Choroid plexus epithelial cell (primary cell): ENCODE measurements at regions not wholly inside any gene's neighbourhood (a gene's known extent, or its start where the extent isn't known, plus 50 kb on each side); places are given as distances from the start of the nearest gene placed in this dataset.

ENCODE experiments used
- DNase-seq: peaks from one replicate; pipeline ENCODE4 v3.0.0-alpha.2; 2010; ENCODE audit warnings: low read depth
- H3K4me3 ChIP-seq: 2 replicates; pipeline ENCODE4 v1.5.1; 2011; ENCODE audit warnings: low read depth, mild to moderate bottlenecking, control low read depth, low read length, moderate library complexity
- CTCF ChIP-seq: conservative IDR thresholded peaks from 2 replicates; pipeline ENCODE4 v1.5.1; 2011; ENCODE audit warnings: low read depth, mild to moderate bottlenecking, control low read depth, inconsistent platforms, low read length, moderate library complexity

- no peak overlapping the region for H3K4me3 ChIP-seq
- no peak for DNase-seq
- TF ChIP-seq CTCF, result no peak
These were observed 326.1 kb upstream of the CAMK1G start for GRCh38 chr1:209257454-209257853.

GRCh38 chr1:209260136-209260535, 323.4 kb upstream of the CAMK1G start:
- H3K4me3 ChIP-seq, result no peak overlapping the region
- no peak for TF ChIP-seq CTCF
- DNase-seq, result peak; percentile 35

DNA sequence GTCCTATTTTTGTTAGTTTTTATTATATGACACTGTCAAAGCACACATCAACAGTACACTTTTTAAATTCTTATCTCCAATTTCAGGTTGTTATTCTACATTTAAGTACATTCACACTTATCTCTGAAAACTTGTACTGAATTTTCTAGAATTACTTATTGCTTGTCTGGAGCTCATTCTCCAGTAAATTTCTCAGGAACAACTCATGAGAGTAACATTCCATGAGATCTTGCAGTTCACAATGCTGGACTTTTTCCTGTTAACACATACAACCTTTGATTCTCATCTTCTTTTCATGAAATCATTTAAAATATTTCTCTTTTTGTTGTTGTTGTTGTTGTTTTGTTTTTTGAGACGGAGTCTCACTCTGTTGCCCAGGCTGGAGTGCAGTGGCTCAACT, 320.9 kb upstream of the CAMK1G start:
- TF ChIP-seq CTCF, result no peak
- no peak for DNase-seq

DNA sequence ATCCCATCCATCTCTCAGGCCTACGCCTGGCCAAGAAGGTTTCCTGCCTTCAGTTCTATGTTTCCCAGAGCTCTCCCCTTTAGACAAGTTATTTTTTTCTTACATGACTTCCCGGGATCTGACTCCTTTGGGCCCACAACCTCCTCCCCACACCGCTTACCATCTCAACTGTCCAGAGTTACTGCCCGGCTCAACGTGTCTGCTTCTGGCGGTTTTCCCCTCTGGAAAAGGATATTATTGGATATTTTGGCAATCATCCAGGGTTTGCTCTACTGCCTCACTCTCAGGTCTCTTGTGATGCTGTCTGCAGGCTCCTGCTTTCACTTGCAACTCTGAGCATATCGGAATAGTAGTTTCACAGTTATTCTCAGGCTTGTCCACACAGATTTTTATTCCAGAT, 318.2 kb upstream of the CAMK1G start:
- no peak for DNase-seq
- TF ChIP-seq CTCF, result no peak
- H3K4me3 ChIP-seq, result no peak overlapping the region

More for the DNA sequence above, 320.9 kb upstream of the CAMK1G start:
- no peak overlapping the region for H3K4me3 ChIP-seq

DNA sequence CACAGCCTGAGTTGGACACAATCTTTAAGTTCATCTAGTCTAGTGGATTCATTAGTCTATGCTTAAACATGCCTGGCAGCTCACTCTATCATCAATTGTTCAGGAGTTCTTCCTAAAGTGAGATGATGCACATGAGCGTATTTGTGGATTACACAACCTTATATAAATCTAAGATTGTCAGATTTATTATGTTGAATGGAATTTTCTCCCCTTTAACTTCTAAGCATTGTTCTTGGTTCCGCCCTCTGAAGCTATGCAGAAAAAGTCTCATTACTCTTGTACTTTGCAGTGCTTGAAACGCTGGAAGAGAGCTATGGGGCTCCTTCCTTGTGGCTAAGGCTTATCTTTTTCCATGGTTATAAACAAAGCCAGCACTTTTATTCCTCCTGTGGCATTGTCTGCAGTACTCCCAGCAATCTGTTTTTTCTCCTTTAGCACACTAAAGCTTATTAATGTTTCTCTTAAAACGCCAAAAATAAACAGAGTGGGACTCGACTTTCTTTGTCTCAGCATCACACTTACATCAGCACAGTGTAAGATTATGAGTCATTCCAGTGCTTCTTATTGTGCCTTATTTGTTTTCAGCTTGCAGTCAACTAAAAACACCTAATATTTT, 316.8 kb upstream of the CAMK1G start:
- peak; percentile 2 for DNase-seq
- no peak for TF ChIP-seq CTCF

GRCh38 chr1:209267968-209268367, 315.5 kb upstream of the CAMK1G start:
- no peak overlapping the region for H3K4me3 ChIP-seq
- DNase-seq, result no peak
- TF ChIP-seq CTCF, result no peak

More for the DNA sequence above, 316.8 kb upstream of the CAMK1G start:
- H3K4me3 ChIP-seq, result no peak overlapping the region

- TF ChIP-seq CTCF, result no peak
- no peak for DNase-seq
- H3K4me3 ChIP-seq, result no peak overlapping the region
These were observed 315.0 kb upstream of the CAMK1G start for GRCh38 chr1:209268479-209268878.
